ENCODE measurements at regions not wholly inside any gene's neighbourhood (a gene's known extent, or its start where the extent isn't known, plus 50 kb on each side); places are given as distances from the start of the nearest gene placed in this dataset.

- TF ChIP-seq EZH2 (IDR thresholded peaks at IDR 0.05; ENCODE audit: borderline replicate concordance, low read depth, low read length, poor library complexity, severe bottlenecking) (no peak), CTCF (conservative IDR thresholded peaks at IDR 0.05; ENCODE audit: low read depth, low read length) (no peak)
These were observed 50.2 kb upstream of the EML4 start for GRCh38 chr2:42118754-42119569.

Measured in A673 (cell line).